OCI-LY7 (cell line): ENCODE measurements at regions not wholly inside any gene's neighbourhood (a gene's known extent, or its start where the extent isn't known, plus 50 kb on each side); places are given as distances from the start of the nearest gene placed in this dataset.

ENCODE experiments used
- BruUV-seq: library from RNA; stranded (reverse); fragments of 400-500 nt; replicated peaks from 2 replicates; lab custom pipeline; 2021; lab: Mats Ljungman, UMichigan
- CTCF ChIA-PET: fragments of 300-600 bp; sonication (Branson Sonifier 250); formaldehyde crosslinking; loops from one replicate; lab custom pipeline; 2022; ENCODE audit warnings: antibody characterized with exemption; ENCODE audit not compliant: unreplicated experiment; lab: Charles Lee
- POLR2A ChIA-PET: fragments of 300-600 bp; sonication (Branson Sonifier 250); formaldehyde crosslinking; loops from one replicate; lab custom pipeline; 2022; ENCODE audit warnings: antibody characterized with exemption; lab: Charles Lee
- DNase-seq: peaks from one replicate; pipeline ENCODE4 v3.0.0-alpha.2; 2015; ENCODE audit warnings: low spot score
- H2AFZ ChIP-seq: fragments of 200-600 bp; sonication (generic), shearing (Covaris generic); 2 replicates; pipeline ENCODE4 v1.6.1; 2014; ENCODE audit warnings: mild to moderate bottlenecking, antibody characterized with exemption, low read length, moderate library complexity
- H3K27ac ChIP-seq: fragments of 200-600 bp; sonication (generic); 2 replicates; pipeline ENCODE4 v1.5.1; 2014; ENCODE audit warnings: mixed run types, low read depth, mild to moderate bottlenecking, moderate library complexity, low read length, inconsistent platforms; ENCODE audit not compliant: poor library complexity, severe bottlenecking
- H3K36me3 ChIP-seq: fragments of 200-600 bp; sonication (generic); 2 replicates; pipeline ENCODE4 v1.6.1; 2014; ENCODE audit warnings: mild to moderate bottlenecking, antibody characterized with exemption, low read length, moderate library complexity, mixed read lengths; ENCODE audit not compliant: insufficient read depth
- H3K4me1 ChIP-seq: fragments of 200-600 bp; sonication (generic); 2 replicates; pipeline ENCODE4 v1.5.1; 2014; ENCODE audit warnings: mild to moderate bottlenecking, low read length; ENCODE audit not compliant: insufficient read depth, poor library complexity, severe bottlenecking
- H3K4me2 ChIP-seq: fragments of 200-600 bp; sonication (generic); 2 replicates; pipeline ENCODE4 v1.6.1; 2014; ENCODE audit warnings: mild to moderate bottlenecking, low read length
- H3K4me3 ChIP-seq: fragments of 200-600 bp; sonication (generic); 2 replicates; pipeline ENCODE4 v1.5.1; 2014; ENCODE audit warnings: mild to moderate bottlenecking, low read depth, low read length; ENCODE audit not compliant: poor library complexity, severe bottlenecking
- H3K79me2 ChIP-seq: fragments of 200-600 bp; sonication (generic); 2 replicates; pipeline ENCODE4 v1.6.1; 2016; ENCODE audit warnings: low read depth, mild to moderate bottlenecking, low read length, moderate library complexity, mixed read lengths; ENCODE audit not compliant: insufficient read depth
- H3K9me2 ChIP-seq: fragments of 200-600 bp; sonication (generic); 2 replicates; pipeline ENCODE4 v1.6.1; 2016; ENCODE audit warnings: mild to moderate bottlenecking, low read length, mixed read lengths; ENCODE audit not compliant: insufficient read depth
- H3K9me3 ChIP-seq: fragments of 200-600 bp; sonication (generic); 2 replicates; pipeline ENCODE4 v1.6.1; 2014; ENCODE audit warnings: mild to moderate bottlenecking, mixed run types, low read length, mixed read lengths
- H4K20me1 ChIP-seq: fragments of 200-600 bp; sonication (generic); 2 replicates; pipeline ENCODE4 v1.6.1; 2014; ENCODE audit warnings: mild to moderate bottlenecking, antibody characterized with exemption, low read length, moderate library complexity, mixed read lengths; ENCODE audit not compliant: insufficient read depth
- CTCF ChIP-seq: fragments of 200-600 bp; sonication (generic); conservative IDR thresholded peaks from 2 replicates; pipeline ENCODE4 v1.5.1; 2014; ENCODE audit warnings: mild to moderate bottlenecking, antibody characterized with exemption, low read length, moderate library complexity, mixed read lengths
- EZH2phosphoT487 ChIP-seq: fragments of 200-600 bp; sonication (generic); IDR thresholded peaks from 2 replicates; pipeline ENCODE4 v1.6.1; 2018; ENCODE audit warnings: low read depth, borderline replicate concordance, mild to moderate bottlenecking, mixed run types, antibody characterized with exemption, low read length, moderate library complexity, mixed read lengths
- intact Hi-C: fragments of 100-400 bp; cut with micrococcal nuclease; formaldehyde crosslinking; loops from one replicate; pipeline ENCODE4 v1.10.0; 2022; ENCODE audit not compliant: unreplicated experiment

DNA sequence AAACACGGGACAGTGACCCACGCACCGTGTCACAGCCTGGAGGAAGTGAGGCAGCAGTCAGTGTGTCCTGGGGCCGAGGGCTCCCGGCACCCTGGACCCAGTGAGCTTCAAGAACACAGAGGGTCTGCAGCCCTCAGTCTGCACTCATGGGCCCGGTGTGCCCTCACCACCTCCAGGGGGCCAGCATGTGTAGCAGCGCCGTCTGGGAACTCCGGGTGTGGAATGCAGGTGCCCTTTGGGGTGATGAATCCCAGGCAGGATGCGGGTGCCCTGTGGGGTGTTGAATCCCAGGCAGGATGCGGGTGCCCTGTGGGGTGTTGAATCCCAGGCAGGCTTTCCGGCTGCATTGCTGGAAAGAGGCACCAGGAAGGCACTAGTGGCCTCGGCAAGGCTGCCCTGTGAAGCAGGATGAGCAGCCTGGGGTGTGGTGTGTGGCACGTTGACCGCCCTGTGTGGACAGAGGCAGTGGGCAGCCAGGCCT lies 1399.9 kb downstream of the BRD1 start:
- ChIA-PET CTCF (no interaction called here), POLR2A (no interaction called here)
- Histone ChIP-seq H2AFZ (no peak overlapping the region), H3K27ac (no peak overlapping the region), H3K36me3 (no peaks in the 10 kb centered on the region), H3K4me3 (no peak overlapping the region), H3K9me3 (no peaks in the 10 kb centered on the region), H3K4me2 (no peak overlapping the region), H3K9me2 (no peaks in the 10 kb centered on the region), H4K20me1 (no peaks in the 10 kb centered on the region), H3K79me2 (no peaks in the 10 kb centered on the region), H3K4me1 (no peaks in the 10 kb centered on the region)
- no TSS peak for BruUV-seq
- no peak for TF ChIP-seq CTCF
- intact Hi-C loops, result no loop called here
- DNase-seq, result no peak

- H2AFZ ChIP-seq, result no peak overlapping the region
- H3K36me3 ChIP-seq, result no peaks in the 10 kb centered on the region
- ChIA-PET CTCF (no interaction called here), POLR2A (no interaction called here)
- no peaks in the 10 kb centered on the region for H4K20me1 ChIP-seq
- no TSS peak for BruUV-seq
- H3K4me3 ChIP-seq, result no peak overlapping the region
- DNase-seq, result no peak
- TF ChIP-seq CTCF (no peak), EZH2phosphoT487 (no peak)
- no peak overlapping the region for H3K27ac ChIP-seq
- no peak overlapping the region for H3K4me2 ChIP-seq
- no peaks in the 10 kb centered on the region for H3K4me1 ChIP-seq
- intact Hi-C loops, result no loop called here
- no peaks in the 10 kb centered on the region for H3K9me2 ChIP-seq
- no peaks in the 10 kb centered on the region for H3K9me3 ChIP-seq
- H3K79me2 ChIP-seq, result no peaks in the 10 kb centered on the region
Observed at GRCh38 chr22:48426466-48427380, 1401.0 kb downstream of the BRD1 start.

DNA sequence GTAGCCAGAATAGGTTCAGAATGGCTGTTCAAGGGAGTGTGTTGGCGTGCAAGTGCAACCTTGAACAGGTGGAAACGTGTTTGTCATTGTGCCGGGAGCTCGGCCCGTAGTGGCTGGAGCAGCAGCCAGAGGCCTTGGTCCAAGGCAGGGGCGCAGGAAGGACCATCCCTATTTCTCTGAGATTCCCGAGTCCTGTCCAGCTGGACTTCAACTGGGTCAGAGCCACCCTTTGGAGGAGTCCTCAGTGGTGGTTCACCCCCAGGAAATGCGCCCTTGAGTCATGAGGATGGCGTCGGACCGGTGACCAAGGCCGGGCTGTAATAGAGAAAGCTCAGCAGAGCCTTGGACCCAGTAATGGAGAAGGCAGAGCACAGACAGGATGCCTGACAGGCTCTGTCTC lies 1402.0 kb downstream of the BRD1 start:
- H3K27ac ChIP-seq, result no peak overlapping the region
- H4K20me1 ChIP-seq, result no peaks in the 10 kb centered on the region
- H3K36me3 ChIP-seq, result no peaks in the 10 kb centered on the region
- H2AFZ ChIP-seq, result no peak overlapping the region
- no peaks in the 10 kb centered on the region for H3K9me2 ChIP-seq
- CTCF ChIA-PET, result no interaction called here
- BruUV-seq, result no TSS peak
- intact Hi-C loops, result no loop called here
- no peaks in the 10 kb centered on the region for H3K9me3 ChIP-seq
- H3K79me2 ChIP-seq, result no peaks in the 10 kb centered on the region
- TF ChIP-seq EZH2phosphoT487 (no peak), CTCF (no peak)
- H3K4me3 ChIP-seq, result no peak overlapping the region
- DNase-seq, result no peak
- H3K4me2 ChIP-seq, result no peak overlapping the region
- POLR2A ChIA-PET, result no interaction called here
- no peaks in the 10 kb centered on the region for H3K4me1 ChIP-seq
